GM13977 (cell line): ENCODE measurements at regions not wholly inside any gene's neighbourhood (a gene's known extent, or its start where the extent isn't known, plus 50 kb on each side); places are given as distances from the start of the nearest gene placed in this dataset.

ENCODE experiments used
- DNase-seq: peaks from one replicate; pipeline ENCODE4 v3.0.0; 2012; ENCODE audit warnings: low spot score
- CTCF ChIP-seq: IDR thresholded peaks from 2 replicates; pipeline ENCODE4 v1.5.1; 2012; ENCODE audit warnings: mild to moderate bottlenecking, control low read depth; ENCODE audit not compliant: insufficient read depth; ENCODE audit errors: extremely low read depth, missing control alignments
- in situ Hi-C: fragments of 300-500 bp; cut with MboI; formaldehyde crosslinking; loops from one replicate; pipeline ENCODE4 v1.12.0; 2022; ENCODE audit warnings: low sequenced_read_pairs, low pct_unique_long_range_greater_than_20kb, mixed read lengths, inconsistent platforms; ENCODE audit not compliant: unreplicated experiment

- TF ChIP-seq CTCF, result no peak
- DNase-seq, result no peak
- in situ Hi-C loops, result no loop called here
These were observed 55.2 kb upstream of the OLFM1 start for GRCh38 chr9:135032041-135032835.

- no peak for DNase-seq
- TF ChIP-seq CTCF, result no peak
- in situ Hi-C loops, result no loop called here
These were observed 54.5 kb upstream of the OLFM1 start for GRCh38 chr9:135032868-135033460.

- DNase-seq, result no peak
- in situ Hi-C loops, result no loop called here
- no peak for TF ChIP-seq CTCF
These were observed 54.0 kb upstream of the OLFM1 start for GRCh38 chr9:135033487-135033886.

GRCh38 chr9:135034106-135034505 is 53.4 kb upstream of the OLFM1 start:
- TF ChIP-seq CTCF, result no peak
- in situ Hi-C loops, result no loop called here
- DNase-seq, result no peak

- TF ChIP-seq CTCF, result no peak
- in situ Hi-C loops, result no loop called here
- no peak for DNase-seq
These were observed 51.4 kb upstream of the OLFM1 start for GRCh38 chr9:135035781-135036760.

GRCh38 chr9:135036861-135037465 is 50.5 kb upstream of the OLFM1 start:
- in situ Hi-C loops, result no loop called here

More at GRCh38 chr9:135036861-135037465, 50.5 kb upstream of the OLFM1 start:
- TF ChIP-seq CTCF, result no peak
- DNase-seq, result no peak
